GM19023 (cell line): ENCODE measurements at regions not wholly inside any gene's neighbourhood (a gene's known extent, or its start where the extent isn't known, plus 50 kb on each side); places are given as distances from the start of the nearest gene placed in this dataset.

Source experiments
- ATAC-seq: cut with Tn5 transposase; IDR thresholded peaks from one replicate; pipeline ENCODE4 v1.9.1; 2021; ENCODE audit warnings: mild to moderate bottlenecking, moderate library complexity; ENCODE audit not compliant: unreplicated experiment

GRCh38 chr1:118254491-118255425 lies 69.7 kb upstream of the SPAG17 start:
- ATAC-seq, result no peak

- no peak for ATAC-seq
These were observed 69.0 kb upstream of the SPAG17 start for GRCh38 chr1:118254001-118254400.

- no peak for ATAC-seq
These were observed 68.3 kb upstream of the SPAG17 start for GRCh38 chr1:118253053-118253915.

- ATAC-seq, result no peak
These were observed 67.6 kb upstream of the SPAG17 start for GRCh38 chr1:118252624-118253023.

- no peak for ATAC-seq
These were observed 65.2 kb upstream of the SPAG17 start for GRCh38 chr1:118250232-118250631.

- ATAC-seq, result no peak
These were observed 64.6 kb upstream of the SPAG17 start for GRCh38 chr1:118249641-118250040.

GRCh38 chr1:118247593-118247992 lies 62.6 kb upstream of the SPAG17 start:
- ATAC-seq, result no peak

GRCh38 chr1:118246646-118247045 lies 61.6 kb upstream of the SPAG17 start:
- ATAC-seq, result no peak

- ATAC-seq, result no peak
These were observed 59.2 kb upstream of the SPAG17 start for GRCh38 chr1:118244194-118244593.

- ATAC-seq, result no peak
These were observed 58.2 kb upstream of the SPAG17 start for GRCh38 chr1:118243269-118243668.
